Uterus (tissue), 3 donors: ENCODE measurements at regions not wholly inside any gene's neighbourhood (a gene's known extent, or its start where the extent isn't known, plus 50 kb on each side); places are given as distances from the start of the nearest gene placed in this dataset.

ENCODE experiments used
- DNase-seq, 2 donors: peaks; one replicate each; pipeline ENCODE4 v3.0.0-alpha.2; 2019 to 2020
- H3K27ac ChIP-seq, 2 donors: fragments of 200-600 bp; sonication (generic); 1 replicate in 1 of 2; 2 replicates in 1 of 2; pipeline ENCODE4 v1.5.1; 2016 to 2018
- H3K27me3 ChIP-seq, 2 donors: fragments of 200-600 bp; sonication (generic); one replicate each; pipeline ENCODE4 v1.5.1; 2018 to 2019; ENCODE audit warnings: control low read depth in 1 of 2
- H3K36me3 ChIP-seq, 2 donors: fragments of 200-600 bp; sonication (generic); one replicate each; pipeline ENCODE4 v1.5.1; 2019; ENCODE audit warnings: control low read depth in 1 of 2
- H3K4me1 ChIP-seq, 2 donors: fragments of 200-600 bp; sonication (generic); one replicate each; pipeline ENCODE4 v1.5.1; 2018 to 2019; ENCODE audit warnings: control low read depth in 1 of 2
- H3K4me3 ChIP-seq, 2 donors: fragments of 200-600 bp; sonication (generic); 1 replicate in 1 of 2; 2 replicates in 1 of 2; pipeline ENCODE4 v1.5.1; 2018 to 2019; ENCODE audit warnings: mild to moderate bottlenecking in 1 of 2
- H3K9me3 ChIP-seq, 2 donors: fragments of 200-600 bp; sonication (generic); one replicate each; pipeline ENCODE4 v1.5.1; 2019; ENCODE audit warnings: control low read depth in 1 of 2
- POLR2A ChIP-seq, 2 donors: fragments of 450-650 bp; IDR thresholded peaks; one replicate each; pipeline ENCODE4 v1.6.1; 2016; ENCODE audit warnings: antibody characterized with exemption in 2 of 2, mild to moderate bottlenecking in 1 of 2, moderate library complexity in 1 of 2
- intact Hi-C: fragments of 100-400 bp; cut with DNase I; formaldehyde crosslinking; loops from one replicate; pipeline ENCODE4 v1.15.1; 2023; ENCODE audit warnings: low total_unique reads
- TF ChIP-seq, protein P1 (sequence below), 4 experiments: fragments of 200-600 bp in 2 of 4; fragments of 450-650 bp in 2 of 4; sonication (generic) in 2 of 4; IDR thresholded peaks; one replicate each; pipeline ENCODE4 v1.5.1; 2016 to 2019; ENCODE audit warnings: antibody characterized with exemption in 4 of 4, mild to moderate bottlenecking in 2 of 4, moderate library complexity in 1 of 4
- donor health status: DM: yes; HTN: yes; CAD: no.

DNA sequence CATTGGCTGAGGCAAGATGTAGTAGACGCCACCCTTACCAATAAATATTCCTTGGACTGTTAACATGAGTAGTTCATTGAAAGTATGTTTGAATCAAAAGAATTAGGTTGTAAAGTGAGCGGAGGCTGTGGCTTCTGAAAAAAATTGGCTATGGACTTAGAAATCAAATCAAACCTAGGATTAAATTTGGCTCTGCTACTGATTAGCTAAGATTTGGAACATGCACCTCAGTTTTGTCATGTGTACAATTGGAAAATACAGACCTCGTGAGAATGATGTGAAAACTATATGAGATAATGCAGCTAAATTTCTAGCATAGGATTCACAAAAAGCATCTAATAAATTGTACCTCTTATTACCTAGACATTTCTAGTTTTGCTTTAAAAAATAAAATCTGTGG is 85.3 kb upstream of the USP25 start:
- no peak overlapping the region for H3K27ac ChIP-seq
- intact Hi-C loops, result no loop called here
- H3K9me3 ChIP-seq, result no peaks in the 10 kb centered on the region
- H3K4me3 ChIP-seq, result no peak overlapping the region
- DNase-seq, result no peak
- H3K27me3 ChIP-seq, result no peaks in the 10 kb centered on the region
- no peak for TF ChIP-seq POLR2A (IDR thresholded peaks at IDR 0.05)
- TF ChIP-seq, protein P1, sequence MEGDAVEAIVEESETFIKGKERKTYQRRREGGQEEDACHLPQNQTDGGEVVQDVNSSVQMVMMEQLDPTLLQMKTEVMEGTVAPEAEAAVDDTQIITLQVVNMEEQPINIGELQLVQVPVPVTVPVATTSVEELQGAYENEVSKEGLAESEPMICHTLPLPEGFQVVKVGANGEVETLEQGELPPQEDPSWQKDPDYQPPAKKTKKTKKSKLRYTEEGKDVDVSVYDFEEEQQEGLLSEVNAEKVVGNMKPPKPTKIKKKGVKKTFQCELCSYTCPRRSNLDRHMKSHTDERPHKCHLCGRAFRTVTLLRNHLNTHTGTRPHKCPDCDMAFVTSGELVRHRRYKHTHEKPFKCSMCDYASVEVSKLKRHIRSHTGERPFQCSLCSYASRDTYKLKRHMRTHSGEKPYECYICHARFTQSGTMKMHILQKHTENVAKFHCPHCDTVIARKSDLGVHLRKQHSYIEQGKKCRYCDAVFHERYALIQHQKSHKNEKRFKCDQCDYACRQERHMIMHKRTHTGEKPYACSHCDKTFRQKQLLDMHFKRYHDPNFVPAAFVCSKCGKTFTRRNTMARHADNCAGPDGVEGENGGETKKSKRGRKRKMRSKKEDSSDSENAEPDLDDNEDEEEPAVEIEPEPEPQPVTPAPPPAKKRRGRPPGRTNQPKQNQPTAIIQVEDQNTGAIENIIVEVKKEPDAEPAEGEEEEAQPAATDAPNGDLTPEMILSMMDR (IDR thresholded peaks at IDR 0.05), result no peak
- H3K4me1 ChIP-seq, result no peaks in the 10 kb centered on the region
- H3K36me3 ChIP-seq, result no peaks in the 10 kb centered on the region

DNA sequence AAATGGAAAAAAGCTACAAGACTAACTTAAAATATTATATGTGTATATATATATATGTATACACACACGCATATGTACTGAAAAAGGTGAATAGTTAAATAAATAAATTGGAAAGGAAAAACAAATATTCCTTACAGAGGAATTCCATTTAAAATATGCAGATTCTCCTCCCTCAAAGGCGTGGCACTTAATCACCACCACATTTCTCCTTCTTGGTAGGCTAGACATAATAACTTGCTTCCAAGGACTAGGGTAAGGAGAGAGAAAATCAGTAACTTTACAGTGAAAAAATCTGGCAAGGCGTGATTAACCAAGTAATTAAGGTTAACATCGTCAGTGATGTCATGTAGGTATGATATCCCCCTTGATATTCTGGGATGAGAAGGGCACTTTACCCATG is 84.0 kb upstream of the USP25 start:
- no peak for DNase-seq
- no peaks in the 10 kb centered on the region for H3K27me3 ChIP-seq
- H3K9me3 ChIP-seq, result no peaks in the 10 kb centered on the region
- intact Hi-C loops, result no loop called here
- no peaks in the 10 kb centered on the region for H3K36me3 ChIP-seq
- no peak overlapping the region for H3K4me3 ChIP-seq
- TF ChIP-seq, protein P1 (IDR thresholded peaks at IDR 0.05), result no peak
- no peak for TF ChIP-seq POLR2A (IDR thresholded peaks at IDR 0.05)
- no peak overlapping the region for H3K27ac ChIP-seq
- no peaks in the 10 kb centered on the region for H3K4me1 ChIP-seq

DNA sequence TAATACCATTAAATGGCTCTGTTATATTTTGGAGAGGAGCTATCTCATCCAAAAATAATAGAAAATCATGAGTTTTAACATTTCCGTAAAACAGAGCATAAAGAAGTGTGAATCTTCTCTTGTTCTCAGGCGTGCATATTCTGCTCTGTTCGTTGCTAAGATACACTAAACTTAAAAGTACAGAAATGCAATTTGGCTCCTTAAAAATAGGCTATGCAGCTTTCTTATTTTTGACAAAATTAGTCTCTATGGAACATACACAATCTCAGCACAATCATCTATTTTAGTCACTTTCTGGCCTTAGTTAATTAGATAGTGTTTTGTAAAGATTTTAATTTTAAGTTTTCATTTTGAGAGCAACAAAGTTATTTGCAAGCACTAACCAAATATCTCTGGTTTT is 79.0 kb upstream of the USP25 start:
- Histone ChIP-seq H3K4me3 (no peak overlapping the region), H3K27me3 (no peaks in the 10 kb centered on the region), H3K27ac (no peak overlapping the region), H3K9me3 (no peaks in the 10 kb centered on the region), H3K36me3 (no peaks in the 10 kb centered on the region), H3K4me1 (no peaks in the 10 kb centered on the region)
- intact Hi-C loops, result no loop called here
- DNase-seq, result no peak
- TF ChIP-seq POLR2A (IDR thresholded peaks at IDR 0.05), result no peak
- TF ChIP-seq, protein P1 (IDR thresholded peaks at IDR 0.05), result no peak

DNA sequence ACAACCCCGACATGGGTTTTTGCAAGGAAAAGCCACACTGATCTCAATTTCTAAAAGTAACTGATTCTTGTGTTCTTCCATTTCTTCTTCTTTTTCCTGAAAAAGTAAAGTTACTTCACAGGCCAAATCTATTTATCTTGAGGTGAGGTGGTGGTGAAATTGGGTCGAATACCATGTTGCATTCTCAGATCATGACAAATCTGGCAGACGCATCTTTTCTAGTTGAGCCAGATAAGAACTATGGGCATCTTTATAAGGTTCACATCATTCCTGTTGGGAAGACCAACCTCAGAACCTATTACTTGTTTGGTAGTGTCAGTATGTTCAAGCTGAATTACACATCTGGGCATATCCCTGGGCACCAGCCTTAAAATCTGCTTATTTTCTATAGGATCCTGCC is 78.6 kb upstream of the USP25 start:
- H3K36me3 ChIP-seq, result no peaks in the 10 kb centered on the region
- no peak overlapping the region for H3K27ac ChIP-seq
- no peaks in the 10 kb centered on the region for H3K9me3 ChIP-seq
- TF ChIP-seq, protein P1 (IDR thresholded peaks at IDR 0.05), result no peak
- TF ChIP-seq POLR2A (IDR thresholded peaks at IDR 0.05), result no peak
- intact Hi-C loops, result no loop called here
- H3K4me3 ChIP-seq, result no peak overlapping the region
- no peaks in the 10 kb centered on the region for H3K4me1 ChIP-seq
- DNase-seq, result no peak
- H3K27me3 ChIP-seq, result no peaks in the 10 kb centered on the region

DNA sequence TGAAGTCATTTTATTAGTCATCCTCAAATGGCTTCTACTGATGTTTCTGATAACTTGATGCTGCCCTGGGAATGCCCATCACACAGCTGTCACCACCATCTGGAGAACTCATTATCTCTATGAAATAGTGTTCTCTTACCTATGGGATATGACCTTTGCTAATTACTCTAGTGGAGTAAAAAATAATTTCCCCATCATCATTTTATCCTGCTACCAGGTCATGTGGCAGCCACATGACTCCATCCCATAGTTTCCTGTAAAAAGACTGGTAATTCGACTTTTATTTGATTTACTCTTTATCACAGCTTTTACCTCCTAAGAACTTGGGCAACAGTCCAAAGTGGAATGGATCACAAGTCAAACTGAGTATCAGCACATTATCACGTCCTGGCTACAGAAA is 76.1 kb upstream of the USP25 start:
- no peak overlapping the region for H3K4me3 ChIP-seq
- no peak overlapping the region for H3K27ac ChIP-seq
- no peak for TF ChIP-seq POLR2A (IDR thresholded peaks at IDR 0.05)
- TF ChIP-seq, protein P1 (IDR thresholded peaks at IDR 0.05), result no peak
- H3K9me3 ChIP-seq, result no peaks in the 10 kb centered on the region
- no peak for DNase-seq
- intact Hi-C loops, result no loop called here
- H3K36me3 ChIP-seq, result no peaks in the 10 kb centered on the region
- H3K4me1 ChIP-seq, result no peaks in the 10 kb centered on the region
- no peaks in the 10 kb centered on the region for H3K27me3 ChIP-seq
